ENCODE measurements at regions not wholly inside any gene's neighbourhood (a gene's known extent, or its start where the extent isn't known, plus 50 kb on each side); places are given as distances from the start of the nearest gene placed in this dataset.
"Not testable (repeated sequence)": the region's sequence is repeated elsewhere in the genome, so short reads cannot be mapped to it uniquely, and the experiment has no call there.

DNA sequence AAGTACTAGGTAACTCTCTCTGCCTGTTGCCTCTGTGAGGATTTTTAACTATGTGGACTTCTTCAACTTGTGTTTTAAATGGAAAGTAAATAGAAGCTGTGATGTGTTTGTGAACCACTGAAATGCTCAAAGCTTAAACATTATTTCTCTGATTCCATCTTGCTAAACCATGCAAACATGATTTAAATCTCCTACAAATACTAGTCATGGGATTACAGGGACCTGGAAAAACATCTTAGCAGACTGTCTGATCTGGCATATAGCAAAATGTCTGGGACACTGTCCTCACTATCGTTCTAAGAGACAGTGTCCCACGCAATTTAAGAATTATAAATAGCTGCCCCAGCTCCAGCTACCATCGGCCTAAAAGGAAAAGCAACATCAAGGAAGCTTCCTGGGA lies 914.5 kb upstream of the FAT3 start:
- no peak for DNase-seq (ENCODE audit: low spot score)

DNA sequence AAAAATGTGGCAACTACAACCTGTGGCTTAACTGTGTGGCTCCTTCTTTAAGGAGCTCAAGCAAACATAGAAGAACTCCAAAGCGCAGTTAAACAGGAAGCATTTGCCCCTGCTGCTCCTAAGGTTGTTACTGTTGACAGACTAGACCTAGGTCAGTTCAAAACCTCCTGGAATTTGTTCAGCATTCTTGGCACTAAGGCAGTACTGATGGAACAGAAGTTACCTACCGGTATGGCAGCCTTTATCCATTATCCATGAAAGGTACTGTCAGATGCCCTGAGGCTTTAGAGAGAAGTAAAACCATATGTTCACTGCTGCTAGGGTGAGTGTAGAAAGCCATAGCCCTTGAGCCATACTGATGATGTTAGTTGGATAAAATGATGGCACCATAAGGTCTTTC lies 916.5 kb upstream of the FAT3 start:
- no peak for DNase-seq (ENCODE audit: low spot score)

DNA sequence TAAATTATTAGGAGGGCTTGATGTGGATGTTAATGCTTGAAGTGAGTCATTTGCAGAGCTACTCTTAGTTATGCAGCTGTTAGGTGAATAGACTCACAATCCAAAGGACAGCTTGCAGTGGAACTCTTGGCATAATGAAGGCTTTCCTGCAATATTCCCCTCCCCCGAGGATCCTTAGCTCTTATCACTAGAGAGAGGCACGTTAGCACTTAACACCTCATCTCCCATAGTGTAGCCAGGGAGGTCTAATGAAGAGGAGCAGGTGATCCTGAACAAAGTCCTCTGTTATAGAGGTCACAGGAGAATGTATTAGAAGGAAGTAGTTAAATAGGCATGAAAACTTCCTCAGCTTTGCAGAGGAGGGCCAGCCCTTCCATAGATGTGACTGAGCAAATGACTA lies 919.2 kb upstream of the FAT3 start:
- DNase-seq (ENCODE audit: low spot score): no peak

DNA sequence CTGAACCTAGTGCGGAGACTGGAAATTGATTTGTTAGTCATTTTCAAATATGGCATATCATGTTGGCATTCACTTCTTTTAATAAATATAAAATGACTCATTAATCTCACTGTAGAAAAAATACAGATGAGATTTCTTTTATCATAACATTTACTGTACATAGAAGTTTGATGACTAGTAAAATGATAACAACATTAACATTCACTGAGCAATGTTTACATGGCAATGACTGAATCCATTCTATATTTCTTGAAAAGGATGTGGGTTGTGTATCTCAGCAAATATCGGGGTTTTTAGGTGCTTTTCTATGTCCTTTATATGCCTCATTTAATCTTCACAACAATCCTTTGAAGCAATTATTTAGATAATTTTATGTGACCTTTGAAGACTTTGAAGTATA lies 920.9 kb upstream of the FAT3 start:
- DNase-seq (ENCODE audit: low spot score): no peak

DNA sequence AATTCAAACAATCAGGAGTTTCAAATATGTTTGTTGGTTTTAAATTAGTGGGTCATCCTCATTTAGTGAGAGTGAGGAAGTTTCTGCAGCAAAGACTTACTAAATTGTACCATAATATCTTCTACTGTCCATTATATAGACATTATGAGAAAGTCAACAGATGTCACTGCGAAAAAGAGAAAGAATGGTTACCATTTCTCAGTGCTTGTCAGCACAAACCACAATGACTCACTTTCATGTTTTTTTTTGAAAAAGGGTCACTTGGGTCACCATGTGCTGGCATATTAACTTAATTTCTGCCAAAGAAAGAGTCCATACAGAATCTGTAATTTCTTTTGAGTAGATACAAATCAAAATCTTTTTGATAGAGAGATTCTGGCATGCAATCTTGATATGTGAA lies 924.6 kb upstream of the FAT3 start:
- no peak for DNase-seq (ENCODE audit: low spot score)

DNA sequence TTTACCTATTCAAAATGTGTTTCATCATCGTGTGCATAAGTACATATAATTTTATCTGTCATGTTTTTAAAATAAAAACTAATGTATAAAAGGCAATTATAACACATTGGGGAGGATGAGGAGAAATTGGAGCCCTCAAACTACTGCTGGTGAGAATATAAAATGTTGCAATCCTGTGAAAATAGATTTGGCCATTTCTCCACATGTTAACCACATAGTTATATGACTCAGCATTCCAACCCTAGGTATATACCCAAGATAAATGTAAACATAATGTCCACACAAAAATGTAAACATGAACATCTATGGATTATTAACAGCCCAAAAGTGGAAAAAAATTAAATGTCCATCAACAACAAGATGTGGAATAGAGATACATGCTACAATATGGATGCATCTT lies 928.0 kb upstream of the FAT3 start:
- DNase-seq (ENCODE audit: low spot score): no peak

DNA sequence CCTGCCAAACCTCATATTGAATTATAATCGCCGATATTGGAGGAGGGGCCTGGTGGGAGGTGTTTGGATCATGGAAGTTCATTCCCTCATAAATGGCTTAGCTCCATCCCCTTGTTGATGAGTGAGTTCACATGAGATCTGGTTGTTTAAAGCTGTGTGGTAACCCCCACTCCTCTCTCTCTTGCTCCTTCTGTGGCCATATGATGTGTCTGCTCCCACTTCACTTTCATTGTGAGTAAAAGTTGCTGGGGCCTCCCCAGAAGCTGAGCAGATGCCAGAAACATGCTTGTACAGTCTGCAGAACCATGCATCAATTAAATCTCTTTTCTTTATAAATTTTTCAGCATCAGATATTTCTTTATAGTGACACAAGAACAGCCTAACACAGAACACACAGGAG lies 929.0 kb upstream of the FAT3 start:
- no peak for DNase-seq (ENCODE audit: low spot score)

DNA sequence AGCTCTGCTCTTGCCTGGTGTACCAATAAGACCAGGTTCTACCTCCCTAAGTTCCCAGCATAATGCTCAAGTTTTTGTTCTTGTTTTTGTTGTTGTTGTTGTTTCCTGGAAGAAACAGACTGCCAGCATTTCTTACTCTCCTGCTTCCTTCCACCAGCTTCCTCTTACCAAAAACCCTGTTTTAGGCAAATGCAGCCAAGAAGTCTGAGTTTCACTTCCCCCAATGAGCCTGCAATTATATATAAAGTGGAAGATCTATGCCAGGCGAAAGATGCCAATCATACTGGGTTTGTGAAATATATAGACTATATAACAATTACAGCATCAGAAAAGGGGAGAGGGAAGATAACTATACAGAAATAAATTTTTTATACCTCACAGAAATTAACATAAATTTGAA lies 931.5 kb upstream of the FAT3 start:
- DNase-seq (ENCODE audit: low spot score): peak; percentile 6

DNA sequence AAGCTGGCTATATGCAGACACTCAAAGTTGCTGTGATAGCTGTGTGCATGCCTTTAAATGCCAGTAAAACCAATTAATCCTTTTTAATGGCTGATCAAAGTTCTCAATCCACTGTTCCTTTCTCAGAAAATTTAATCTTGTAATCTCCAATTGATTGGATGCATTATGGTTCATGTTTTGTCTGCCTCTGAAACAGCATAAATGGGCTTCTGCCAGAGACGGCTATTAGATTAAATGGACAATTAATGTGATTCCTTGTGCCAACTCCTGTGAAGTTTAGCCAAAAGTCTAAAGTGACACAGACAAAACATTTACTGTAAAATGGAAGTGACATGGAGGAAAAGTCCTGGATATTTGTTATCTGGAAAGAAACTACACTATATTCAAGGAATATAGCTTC lies 952.5 kb upstream of the FAT3 start:
- no peak for DNase-seq (ENCODE audit: low spot score)

DNA sequence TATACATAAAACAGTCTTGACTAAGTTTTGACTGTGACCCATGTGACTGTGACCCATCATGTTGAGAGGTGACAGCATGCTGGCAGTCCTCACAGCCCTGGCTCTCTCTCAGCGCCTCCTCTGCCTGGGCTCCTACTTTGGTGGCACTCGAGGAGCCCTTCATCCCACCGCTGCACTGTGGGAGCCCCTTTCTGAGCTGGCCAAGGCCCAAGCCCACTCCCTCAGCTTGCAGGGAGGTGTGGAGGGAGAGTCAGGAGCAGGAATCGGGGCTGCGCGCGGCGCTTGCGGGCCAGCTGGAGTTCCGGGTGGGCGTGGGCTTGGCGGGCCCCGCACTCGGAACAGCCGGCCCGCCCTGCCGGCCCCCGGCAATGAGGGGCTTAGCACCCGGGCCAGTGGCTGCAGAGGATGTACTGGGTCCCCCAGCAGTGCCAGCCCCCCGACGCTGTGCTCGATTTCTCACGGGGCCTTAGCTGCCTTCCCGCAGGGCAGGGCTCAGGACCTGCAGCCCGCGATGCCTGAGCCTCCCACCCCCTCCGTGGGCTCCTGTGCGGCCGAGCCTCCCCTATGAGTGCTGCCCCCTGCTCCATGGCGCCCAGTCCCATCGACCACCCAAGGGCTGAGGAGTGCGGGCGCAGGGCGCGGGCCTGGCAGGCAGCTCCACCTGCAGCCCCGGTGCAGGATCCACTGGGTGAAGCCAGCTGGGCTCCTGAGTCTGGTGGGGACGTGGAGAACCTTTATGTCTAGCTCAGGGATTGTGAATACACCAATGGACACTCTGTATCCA lies 955.9 kb upstream of the FAT3 start:
- DNase-seq (ENCODE audit: low spot score): not testable (repeated sequence)

DNA sequence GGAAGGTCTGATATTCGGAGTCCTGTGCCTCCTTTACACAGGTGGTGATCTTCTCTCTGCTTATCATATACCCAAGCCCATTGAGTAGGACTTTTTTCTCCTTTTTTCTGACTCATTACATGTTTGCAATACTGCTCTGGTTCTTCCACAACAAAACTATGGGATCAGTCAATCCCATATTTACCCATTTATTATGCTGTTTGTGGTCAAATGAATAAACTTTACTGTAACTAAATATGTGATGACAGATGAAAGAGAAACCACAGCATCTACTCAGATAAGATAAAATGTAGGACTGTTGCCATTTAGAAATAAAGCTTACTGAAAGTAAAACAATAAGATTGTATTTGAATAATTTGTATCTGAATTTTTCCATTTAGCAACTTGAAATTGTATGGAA lies 958.7 kb upstream of the FAT3 start:
- no peak for DNase-seq (ENCODE audit: low spot score)

DNA sequence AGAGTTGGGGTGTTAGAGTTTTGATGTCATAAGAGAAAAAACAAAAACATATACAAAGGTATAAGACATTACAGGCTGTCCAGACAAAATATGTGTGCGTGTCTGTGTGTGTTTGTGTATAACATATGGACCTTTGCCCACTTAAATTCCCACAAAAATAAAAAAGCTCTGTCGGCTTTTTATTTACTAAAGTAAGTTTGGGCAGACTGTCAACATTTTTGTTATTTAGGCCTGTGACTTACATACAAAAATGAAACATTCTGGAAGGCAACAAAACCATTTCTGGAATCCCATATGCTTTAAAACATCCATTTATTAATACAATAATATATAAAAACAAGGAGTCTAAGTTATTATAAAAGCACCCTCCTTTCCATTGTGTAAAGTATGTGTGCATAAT lies 960.1 kb upstream of the FAT3 start:
- no peak for DNase-seq (ENCODE audit: low spot score)

DNA sequence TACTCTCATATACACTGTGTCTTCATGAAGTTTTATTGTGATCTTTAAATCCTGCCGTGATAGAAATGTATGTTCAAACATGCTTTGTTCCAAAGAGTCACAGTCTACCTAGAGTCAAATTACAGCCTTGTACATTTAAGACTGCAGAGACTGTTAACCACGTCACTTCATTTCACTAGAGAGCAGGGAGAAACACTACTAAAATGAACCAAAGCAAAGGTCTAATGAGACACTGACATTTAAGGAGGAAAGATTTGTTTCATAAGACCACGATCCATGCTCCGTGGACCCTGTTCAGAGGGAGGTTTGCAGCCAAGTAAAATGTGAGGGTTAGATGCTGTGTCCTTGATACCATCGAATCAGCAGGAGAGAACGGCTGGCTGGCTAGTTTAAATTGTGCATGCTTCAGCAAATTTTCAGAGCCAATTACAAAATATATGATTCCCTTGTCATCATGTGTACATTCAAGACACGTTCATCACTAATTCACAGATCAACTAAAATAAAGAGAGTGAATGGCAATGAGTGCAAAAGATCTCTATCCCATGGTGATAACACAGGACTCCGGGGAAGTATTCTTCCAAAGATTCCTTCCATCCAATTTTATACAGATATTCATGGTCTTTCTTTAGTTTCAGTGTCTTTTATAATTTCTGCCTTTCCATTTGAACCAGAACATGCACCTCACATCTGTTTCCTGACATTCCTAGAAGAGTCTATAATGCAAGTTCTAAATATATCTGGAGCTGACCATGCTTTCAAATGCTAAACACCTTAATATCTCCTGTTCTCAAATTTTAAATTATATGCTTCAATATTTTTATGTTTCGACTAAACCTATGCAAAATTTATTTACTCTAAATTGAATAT lies 960.9 kb upstream of the FAT3 start:
- DNase-seq (ENCODE audit: low spot score): no peak

DNA sequence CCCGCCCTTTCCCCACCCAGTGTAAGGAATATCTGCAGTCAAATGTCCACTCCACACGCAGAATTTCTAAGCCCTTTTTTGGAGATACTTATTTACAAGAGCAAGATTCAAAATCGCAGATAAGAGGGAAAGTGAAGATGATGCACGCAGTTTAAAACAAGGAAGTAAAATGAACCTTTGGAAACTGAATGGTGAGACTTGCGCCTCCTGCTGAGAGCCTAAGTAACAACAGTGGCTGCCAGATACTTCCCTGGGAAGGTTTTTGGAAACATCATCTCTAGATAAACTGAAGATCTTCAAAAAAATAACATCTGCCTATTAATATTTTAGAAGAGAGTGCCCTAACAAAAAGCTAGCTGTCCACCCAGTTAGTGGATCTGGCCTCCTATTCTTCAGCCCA lies 963.1 kb upstream of the FAT3 start:
- no peak for DNase-seq (ENCODE audit: low spot score)

DNA sequence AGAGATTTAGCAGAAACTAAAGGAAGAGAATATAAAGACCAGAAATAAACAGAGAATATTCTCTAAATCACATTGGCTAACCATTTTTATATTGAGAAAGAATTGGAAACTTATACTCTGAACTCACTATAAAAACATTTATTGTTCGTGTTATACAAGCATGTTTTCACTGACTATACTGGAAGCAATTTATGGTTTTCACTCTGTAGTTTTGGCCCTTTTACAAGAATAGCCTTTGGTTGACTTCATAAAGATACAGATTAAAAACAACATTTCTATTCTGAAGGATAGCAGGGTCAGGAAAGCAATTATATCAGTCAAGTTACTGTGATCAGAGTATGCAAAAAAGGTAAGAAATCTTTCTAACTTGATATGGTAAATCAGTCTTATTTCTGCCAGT lies 965.7 kb upstream of the FAT3 start:
- DNase-seq (ENCODE audit: low spot score): no peak

DNA sequence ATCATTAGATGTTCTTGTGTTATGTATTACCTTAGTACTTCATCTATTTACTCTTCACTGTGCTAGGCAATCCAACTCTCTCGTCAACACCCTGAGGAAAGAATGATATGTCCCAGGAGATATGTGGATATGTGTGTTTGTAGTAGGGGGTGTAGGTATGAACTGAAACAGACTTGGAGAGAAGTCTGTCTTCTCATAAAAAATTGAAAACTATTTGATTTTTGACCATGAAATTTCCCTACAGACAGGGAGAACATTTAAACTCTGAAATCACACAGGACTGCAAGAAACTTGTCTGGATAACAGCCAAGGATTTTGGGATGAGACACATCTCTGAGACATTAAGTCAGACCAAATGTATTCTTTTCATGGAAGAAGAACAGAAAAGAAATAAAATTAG lies 967.0 kb upstream of the FAT3 start:
- DNase-seq (ENCODE audit: low spot score): no peak

DNA sequence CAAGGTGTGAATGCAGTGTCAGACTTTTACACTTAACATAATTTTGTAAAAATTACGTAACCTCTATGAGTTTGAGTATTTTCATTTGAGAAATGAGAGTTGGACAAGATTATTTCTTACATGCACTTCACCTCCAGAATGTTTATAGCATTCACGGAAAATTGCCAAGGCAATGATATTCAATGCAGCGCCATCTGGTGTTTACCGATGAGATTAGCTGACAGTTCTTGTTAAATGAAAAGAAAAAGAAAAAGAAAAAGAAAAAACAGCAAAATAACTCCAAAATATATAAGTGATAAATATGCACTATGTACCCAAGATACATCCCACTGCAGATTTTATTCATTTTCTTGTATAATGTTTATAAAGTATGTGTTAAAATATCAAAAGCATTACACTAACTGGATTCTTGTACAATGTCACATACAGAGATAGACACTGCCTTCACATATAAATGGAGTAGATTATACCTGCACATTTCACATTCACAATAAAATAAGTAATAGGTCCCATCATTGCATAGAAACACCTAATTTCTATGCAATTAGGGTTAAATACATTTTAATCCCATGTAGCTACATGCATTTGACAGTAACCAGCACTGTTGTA lies 976.3 kb upstream of the FAT3 start:
- peak; percentile 7 for DNase-seq (ENCODE audit: low spot score)

DNA sequence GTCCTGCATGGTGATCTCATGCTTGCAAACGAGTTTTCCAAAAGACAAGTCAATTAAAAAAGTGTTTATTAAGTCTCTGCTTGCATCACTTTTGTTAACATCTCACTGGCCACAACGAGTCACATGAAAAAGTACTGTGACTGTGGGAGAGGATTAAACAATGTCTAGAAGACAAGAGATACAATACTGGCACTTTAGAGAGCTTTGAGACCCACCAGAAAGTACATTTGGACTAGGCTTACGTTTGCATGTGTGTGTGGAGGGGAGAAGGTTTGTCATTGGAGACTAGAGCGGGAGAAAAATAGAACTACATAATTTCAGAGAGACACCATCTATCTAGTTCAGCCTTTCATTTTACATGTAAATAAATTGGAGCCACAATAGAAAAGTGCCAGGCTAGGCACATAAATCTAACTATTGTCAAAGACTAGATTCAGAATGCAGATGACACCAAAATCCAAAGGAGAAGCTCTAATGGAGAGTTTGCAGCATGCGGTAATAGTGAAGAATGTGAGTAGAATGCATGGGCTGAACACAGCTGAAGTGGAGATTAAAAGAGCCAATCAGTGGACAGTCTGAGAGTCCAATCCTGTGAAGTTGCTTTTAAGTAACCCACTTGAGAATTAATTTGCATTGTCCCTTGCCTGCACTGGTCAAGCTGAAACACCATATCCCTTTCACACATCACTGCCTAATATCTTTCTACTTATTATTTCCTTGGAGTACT lies 977.4 kb upstream of the FAT3 start:
- DNase-seq (ENCODE audit: low spot score): no peak

DNA sequence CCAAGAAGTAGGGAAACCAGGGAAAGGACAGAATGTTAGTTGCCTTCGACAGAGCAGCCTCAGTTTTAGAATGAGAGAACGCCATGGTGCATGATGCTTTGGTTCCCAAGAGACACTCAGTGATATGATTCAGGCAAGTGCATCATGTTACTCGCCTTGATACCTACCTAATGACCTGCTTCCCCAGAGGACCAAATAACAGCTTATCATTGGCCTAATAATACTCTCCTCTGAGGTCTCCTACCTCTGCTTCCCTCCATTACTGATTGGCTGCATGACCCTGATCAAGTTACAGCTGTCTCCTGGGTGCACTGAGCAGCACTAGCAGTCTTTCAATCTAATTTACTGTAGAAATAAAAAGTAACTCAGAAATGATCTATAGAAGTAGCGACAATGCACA lies 979.7 kb upstream of the FAT3 start:
- DNase-seq (ENCODE audit: low spot score): no peak

DNA sequence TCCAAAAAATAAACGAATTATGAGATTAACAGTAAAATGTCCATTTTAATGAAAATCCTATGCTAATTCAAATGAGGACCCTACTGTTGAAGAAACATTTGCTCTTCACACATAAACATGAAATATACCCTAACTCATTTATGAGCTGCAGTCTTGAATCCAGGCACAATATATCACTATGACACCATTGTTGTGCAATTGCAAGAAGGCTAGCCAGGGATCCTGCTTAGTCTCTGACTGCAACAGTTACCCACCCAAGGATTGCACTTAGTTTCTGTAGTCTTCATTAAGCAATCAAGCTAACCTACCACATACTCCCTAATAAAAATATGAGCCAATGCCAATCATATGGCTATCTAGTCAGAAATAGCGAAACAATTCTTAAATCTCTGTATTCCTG lies 981.0 kb upstream of the FAT3 start:
- DNase-seq (ENCODE audit: low spot score): no peak

DNA sequence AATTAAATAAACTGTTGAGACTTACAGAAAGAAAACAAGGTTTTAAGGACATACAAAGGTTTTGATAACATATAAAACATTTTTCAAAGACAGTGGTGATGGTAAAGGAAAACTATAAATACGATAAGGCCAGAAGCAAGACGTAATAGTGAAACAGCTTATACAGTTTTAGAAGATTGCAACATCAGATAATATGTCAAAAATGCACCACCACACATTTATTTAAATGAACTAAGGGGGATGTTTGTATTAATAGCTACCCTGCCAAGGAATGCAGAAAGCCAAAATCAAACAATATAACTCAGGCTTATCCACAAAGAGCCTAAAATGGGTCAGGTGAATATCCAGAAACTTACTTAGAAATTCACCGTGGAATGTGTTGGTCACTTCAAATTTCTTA lies 981.6 kb upstream of the FAT3 start:
- DNase-seq (ENCODE audit: low spot score): no peak

DNA sequence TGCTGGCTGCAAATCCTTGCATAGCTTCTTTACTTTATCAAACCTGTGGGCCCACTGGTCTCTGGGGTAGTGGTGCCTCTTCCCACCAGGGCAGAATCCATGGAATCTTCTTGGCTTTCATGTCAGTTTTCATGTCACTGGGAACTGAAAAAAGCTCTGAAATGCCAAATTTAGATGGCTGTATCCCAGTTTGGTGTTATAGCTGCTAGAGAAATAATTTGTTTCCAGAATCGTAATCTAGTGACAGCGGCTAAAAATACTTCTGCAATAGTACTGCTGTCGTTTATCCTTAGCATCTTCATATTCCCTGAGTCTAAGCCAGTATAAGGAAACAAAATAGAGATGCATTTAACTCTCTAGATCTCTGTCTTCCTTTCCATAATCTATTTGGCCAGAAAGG lies 983.4 kb upstream of the FAT3 start:
- no peak for DNase-seq (ENCODE audit: low spot score)

DNA sequence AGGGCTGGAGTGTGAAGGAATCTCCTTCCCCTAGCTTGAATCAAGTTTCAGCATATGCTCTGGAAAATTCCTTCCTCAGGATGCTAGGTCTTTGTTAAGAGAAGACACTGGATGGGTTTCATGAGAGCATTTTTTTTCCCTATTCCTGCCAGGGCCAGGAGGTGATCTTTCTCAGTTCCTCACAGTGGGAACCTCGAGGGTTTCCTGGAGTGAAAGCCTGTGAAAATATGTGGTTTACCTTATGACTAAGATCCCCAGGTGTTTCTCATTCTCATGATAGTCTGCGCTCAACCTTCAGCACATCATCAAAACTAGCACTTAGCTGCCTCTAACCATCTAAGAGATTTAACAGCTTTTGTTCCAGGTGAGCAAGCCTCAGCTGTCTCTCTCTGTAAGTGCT lies 985.3 kb upstream of the FAT3 start:
- no peak for DNase-seq (ENCODE audit: low spot score)
